ENCODE measurements at regions not wholly inside any gene's neighbourhood (a gene's known extent, or its start where the extent isn't known, plus 50 kb on each side); places are given as distances from the start of the nearest gene placed in this dataset.

- TF ChIP-seq, protein P1, sequence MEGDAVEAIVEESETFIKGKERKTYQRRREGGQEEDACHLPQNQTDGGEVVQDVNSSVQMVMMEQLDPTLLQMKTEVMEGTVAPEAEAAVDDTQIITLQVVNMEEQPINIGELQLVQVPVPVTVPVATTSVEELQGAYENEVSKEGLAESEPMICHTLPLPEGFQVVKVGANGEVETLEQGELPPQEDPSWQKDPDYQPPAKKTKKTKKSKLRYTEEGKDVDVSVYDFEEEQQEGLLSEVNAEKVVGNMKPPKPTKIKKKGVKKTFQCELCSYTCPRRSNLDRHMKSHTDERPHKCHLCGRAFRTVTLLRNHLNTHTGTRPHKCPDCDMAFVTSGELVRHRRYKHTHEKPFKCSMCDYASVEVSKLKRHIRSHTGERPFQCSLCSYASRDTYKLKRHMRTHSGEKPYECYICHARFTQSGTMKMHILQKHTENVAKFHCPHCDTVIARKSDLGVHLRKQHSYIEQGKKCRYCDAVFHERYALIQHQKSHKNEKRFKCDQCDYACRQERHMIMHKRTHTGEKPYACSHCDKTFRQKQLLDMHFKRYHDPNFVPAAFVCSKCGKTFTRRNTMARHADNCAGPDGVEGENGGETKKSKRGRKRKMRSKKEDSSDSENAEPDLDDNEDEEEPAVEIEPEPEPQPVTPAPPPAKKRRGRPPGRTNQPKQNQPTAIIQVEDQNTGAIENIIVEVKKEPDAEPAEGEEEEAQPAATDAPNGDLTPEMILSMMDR (IDR thresholded peaks at IDR 0.05 in 8 of 11, conservative IDR thresholded peaks at IDR 0.05 in 3 of 11) = no peak
- no peak for TF ChIP-seq POLR2A (IDR thresholded peaks at IDR 0.05)
Measured at GRCh38 chr5:124373883-124374282, 372.6 kb downstream of the ZNF608 start.

Data from spleen (tissue), 7 donors.